M059J (cell line): ENCODE measurements at regions not wholly inside any gene's neighbourhood (a gene's known extent, or its start where the extent isn't known, plus 50 kb on each side); places are given as distances from the start of the nearest gene placed in this dataset.
"Not testable (repeated sequence)": the region's sequence is repeated elsewhere in the genome, so short reads cannot be mapped to it uniquely, and the experiment has no call there.

Experiments
- DNase-seq: peaks from one replicate; pipeline ENCODE4 v3.0.0-alpha.2; 2012; ENCODE audit warnings: low read depth

GRCh38 chr6:164078532-164079274 lies 664.2 kb downstream of the QKI start:
- no peak for DNase-seq

GRCh38 chr6:164076818-164077532 lies 662.5 kb downstream of the QKI start:
- not testable (repeated sequence) for DNase-seq

GRCh38 chr6:164075981-164076615 lies 661.6 kb downstream of the QKI start:
- DNase-seq, result no peak

GRCh38 chr6:164072240-164072666 lies 657.7 kb downstream of the QKI start:
- DNase-seq, result no peak

- DNase-seq, result peak; percentile 79
These were observed 655.0 kb downstream of the QKI start for GRCh38 chr6:164069350-164069990.

- no peak for DNase-seq
These were observed 654.0 kb downstream of the QKI start for GRCh38 chr6:164068527-164068926.

- DNase-seq, result no peak
These were observed 652.2 kb downstream of the QKI start for GRCh38 chr6:164066766-164067165.

GRCh38 chr6:164066335-164066734 lies 651.8 kb downstream of the QKI start:
- DNase-seq, result no peak

GRCh38 chr6:164063346-164063745 lies 648.8 kb downstream of the QKI start:
- no peak for DNase-seq

- no peak for DNase-seq
These were observed 648.4 kb downstream of the QKI start for GRCh38 chr6:164062872-164063271.

- DNase-seq, result no peak
These were observed 643.4 kb downstream of the QKI start for GRCh38 chr6:164057876-164058275.

GRCh38 chr6:164051427-164051826 lies 636.9 kb downstream of the QKI start:
- no peak for DNase-seq

GRCh38 chr6:164049517-164049988 lies 635.0 kb downstream of the QKI start:
- DNase-seq, result no peak

- DNase-seq, result peak; percentile 7
These were observed 634.5 kb downstream of the QKI start for GRCh38 chr6:164048840-164049516.

GRCh38 chr6:164045082-164045481 lies 630.6 kb downstream of the QKI start:
- DNase-seq, result no peak

- DNase-seq, result not testable (repeated sequence)
These were observed 629.1 kb downstream of the QKI start for GRCh38 chr6:164043656-164044055.

- no peak for DNase-seq
These were observed 627.7 kb downstream of the QKI start for GRCh38 chr6:164042212-164042611.

GRCh38 chr6:164040994-164041393 lies 626.5 kb downstream of the QKI start:
- no peak for DNase-seq

GRCh38 chr6:164039954-164040375 lies 625.4 kb downstream of the QKI start:
- DNase-seq, result no peak

GRCh38 chr6:164037171-164037870 lies 622.8 kb downstream of the QKI start:
- no peak for DNase-seq
